WTC11 (cell line): ENCODE measurements at regions not wholly inside any gene's neighbourhood (a gene's known extent, or its start where the extent isn't known, plus 50 kb on each side); places are given as distances from the start of the nearest gene placed in this dataset.

Source experiments
- ATAC-seq: fragments of 200-7000 bp; cut with Tn5 transposase; 2 replicates; pipeline ENCODE4 v1.10.0; 2021; ENCODE audit warnings: mild to moderate bottlenecking, moderate library complexity
- CTCF ChIA-PET: fragments of 300-600 bp; sonication (Branson Sonifier 250); formaldehyde crosslinking; loops from one replicate; lab custom pipeline; 2021; ENCODE audit warnings: antibody characterized with exemption; lab: Charles Lee
- POLR2A ChIA-PET: fragments of 350-600 bp; sonication (Branson Sonifier 250); formaldehyde crosslinking; loops from one replicate; lab custom pipeline; 2021; ENCODE audit warnings: antibody characterized with exemption; lab: Charles Lee
- DNase-seq: peaks from one replicate; pipeline ENCODE4 v3.0.0; 2021; ENCODE audit warnings: low spot score
- H3K27ac Mint-ChIP-seq: 2 replicates; pipeline ENCODE4 v1.8.0; 2021; ENCODE audit warnings: mixed read lengths
- H3K27me3 Mint-ChIP-seq: 2 replicates; pipeline ENCODE4 v1.8.0; 2021; ENCODE audit warnings: low read depth, mild to moderate bottlenecking, moderate library complexity, mixed read lengths
- H3K36me3 Mint-ChIP-seq: 2 replicates; pipeline ENCODE4 v1.8.0; 2021; ENCODE audit warnings: mixed read lengths
- H3K4me1 Mint-ChIP-seq: 2 replicates; pipeline ENCODE4 v1.8.0; 2022; ENCODE audit warnings: mixed read lengths
- H3K4me3 Mint-ChIP-seq: 2 replicates; pipeline ENCODE4 v1.8.0; 2021; ENCODE audit warnings: mild to moderate bottlenecking, moderate library complexity, mixed read lengths
- H3K9me3 Mint-ChIP-seq: 2 replicates; pipeline ENCODE4 v1.8.0; 2021; ENCODE audit warnings: mixed read lengths
- ATF1 ChIP-seq: sonication (generic); formaldehyde crosslinking; IDR thresholded peaks from 2 replicates; pipeline ENCODE4 v1.8.1; 2023; ENCODE audit warnings: mild to moderate bottlenecking, moderate library complexity, missing genetic modification reagents
- FOXJ3 ChIP-seq: sonication (generic); formaldehyde crosslinking; IDR thresholded peaks from 2 replicates; pipeline ENCODE4 v1.9.0; 2021; ENCODE audit warnings: missing genetic modification reagents, mild to moderate bottlenecking, borderline replicate concordance
- JAZF1 ChIP-seq: fragments of 250-450 bp; sonication (Bioruptor Pico); IDR thresholded peaks from 2 replicates; pipeline ENCODE4 v1.9.0; 2021; ENCODE audit warnings: moderate library complexity, mild to moderate bottlenecking, inconsistent platforms
- MYBL2 ChIP-seq: sonication (generic); formaldehyde crosslinking; IDR thresholded peaks from 2 replicates; pipeline ENCODE4 v1.8.1; 2023; ENCODE audit warnings: mild to moderate bottlenecking, moderate library complexity, missing genetic modification reagents
- NR3C1 ChIP-seq: sonication (generic); formaldehyde crosslinking; conservative IDR thresholded peaks from 2 replicates; pipeline ENCODE4 v1.8.1; 2023; ENCODE audit warnings: low read depth, mild to moderate bottlenecking, missing genetic modification reagents
- SOX15 ChIP-seq: fragments of 250-450 bp; sonication (Bioruptor Pico); IDR thresholded peaks from 2 replicates; pipeline ENCODE4 v1.9.0; 2021; ENCODE audit warnings: mild to moderate bottlenecking
- TCF7 ChIP-seq: sonication (generic); formaldehyde crosslinking; IDR thresholded peaks from 2 replicates; pipeline ENCODE4 v1.8.0; 2022; ENCODE audit warnings: mild to moderate bottlenecking, low read depth, missing genetic modification reagents, moderate library complexity
- ZBTB21 ChIP-seq: sonication (generic); formaldehyde crosslinking; IDR thresholded peaks from 2 replicates; pipeline ENCODE4 v1.8.1; 2023; ENCODE audit warnings: mild to moderate bottlenecking, missing genetic modification reagents, borderline replicate concordance
- ZNF396 ChIP-seq: fragments of 250-450 bp; sonication (Bioruptor Pico); IDR thresholded peaks from 2 replicates; pipeline ENCODE4 v1.8.0; 2021; ENCODE audit warnings: mild to moderate bottlenecking, moderate library complexity, borderline replicate concordance
- TF ChIP-seq, protein P1 (sequence below): sonication (generic); formaldehyde crosslinking; IDR thresholded peaks from 2 replicates; pipeline ENCODE4 v1.8.0; 2023; ENCODE audit warnings: missing genetic modification reagents, mild to moderate bottlenecking, borderline replicate concordance
- TF ChIP-seq, protein P2 (sequence below): sonication (generic); formaldehyde crosslinking; IDR thresholded peaks from 2 replicates; pipeline ENCODE4 v1.8.1; 2023; ENCODE audit warnings: mild to moderate bottlenecking, missing genetic modification reagents, moderate library complexity
- TF ChIP-seq, protein P3 (sequence below): fragments of 250-450 bp; sonication (Bioruptor Pico); IDR thresholded peaks from 2 replicates; pipeline ENCODE4 v1.9.0; 2021; ENCODE audit warnings: moderate library complexity, mild to moderate bottlenecking, inconsistent platforms, borderline replicate concordance
- TF ChIP-seq, protein P4 (sequence below): fragments of 250-450 bp; sonication (Bioruptor Pico); IDR thresholded peaks from 2 replicates; pipeline ENCODE4 v1.9.0; 2021; ENCODE audit warnings: mild to moderate bottlenecking, borderline replicate concordance
- TF ChIP-seq, protein P5 (sequence below): fragments of 200-600 bp; IDR thresholded peaks from 2 replicates; pipeline ENCODE4 v1.8.0; 2022; ENCODE audit warnings: antibody characterized with exemption
- TF ChIP-seq, protein P6 (sequence below): fragments of 250-450 bp; sonication (Bioruptor Pico); IDR thresholded peaks from 2 replicates; pipeline ENCODE4 v2.1.2; 2022; ENCODE audit warnings: mild to moderate bottlenecking, moderate library complexity
- TF ChIP-seq, protein P7 (sequence below): fragments of 250-450 bp; sonication (Bioruptor Pico); IDR thresholded peaks from 2 replicates; pipeline ENCODE4 v1.9.0; 2021; ENCODE audit warnings: mild to moderate bottlenecking
- TF ChIP-seq, protein P8 (sequence below): sonication (generic); formaldehyde crosslinking; IDR thresholded peaks from 2 replicates; pipeline ENCODE4 v1.8.1; 2022; ENCODE audit warnings: mild to moderate bottlenecking, missing genetic modification reagents, moderate library complexity, borderline replicate concordance
- TF ChIP-seq, protein P9 (sequence below): sonication (generic); formaldehyde crosslinking; IDR thresholded peaks from 2 replicates; pipeline ENCODE4 v1.8.1; 2023; ENCODE audit warnings: mild to moderate bottlenecking, missing genetic modification reagents

DNA sequence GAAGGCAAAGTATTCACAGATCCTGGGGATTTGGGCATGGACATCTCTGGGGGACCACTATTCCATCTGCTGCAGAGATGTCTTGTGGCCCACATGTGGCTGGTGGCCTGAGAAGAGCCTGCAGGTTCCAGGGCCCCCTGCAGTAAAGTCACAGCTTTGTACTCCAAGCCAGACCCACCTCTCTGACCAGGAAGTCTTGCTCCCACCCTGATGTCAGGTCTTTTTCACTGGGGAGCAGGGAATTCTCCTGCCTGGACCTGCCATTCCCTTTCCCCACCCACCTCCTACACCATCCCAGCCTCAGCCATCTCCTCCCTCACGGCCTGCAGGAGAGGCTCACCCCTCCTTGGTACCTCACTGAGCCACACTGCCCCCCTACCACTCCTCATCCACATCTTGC, 211.8 kb downstream of the SMAD2 start:
- CTCF ChIA-PET: no interaction called here
- H3K36me3 Mint-ChIP-seq: no peaks in the 10 kb centered on the region
- DNase-seq: no peak
- H3K4me3 Mint-ChIP-seq: no peak overlapping the region
- no peaks in the 10 kb centered on the region for H3K4me1 Mint-ChIP-seq
- POLR2A ChIA-PET: no interaction called here
- no peak for ATAC-seq
- TF ChIP-seq, protein P1, sequence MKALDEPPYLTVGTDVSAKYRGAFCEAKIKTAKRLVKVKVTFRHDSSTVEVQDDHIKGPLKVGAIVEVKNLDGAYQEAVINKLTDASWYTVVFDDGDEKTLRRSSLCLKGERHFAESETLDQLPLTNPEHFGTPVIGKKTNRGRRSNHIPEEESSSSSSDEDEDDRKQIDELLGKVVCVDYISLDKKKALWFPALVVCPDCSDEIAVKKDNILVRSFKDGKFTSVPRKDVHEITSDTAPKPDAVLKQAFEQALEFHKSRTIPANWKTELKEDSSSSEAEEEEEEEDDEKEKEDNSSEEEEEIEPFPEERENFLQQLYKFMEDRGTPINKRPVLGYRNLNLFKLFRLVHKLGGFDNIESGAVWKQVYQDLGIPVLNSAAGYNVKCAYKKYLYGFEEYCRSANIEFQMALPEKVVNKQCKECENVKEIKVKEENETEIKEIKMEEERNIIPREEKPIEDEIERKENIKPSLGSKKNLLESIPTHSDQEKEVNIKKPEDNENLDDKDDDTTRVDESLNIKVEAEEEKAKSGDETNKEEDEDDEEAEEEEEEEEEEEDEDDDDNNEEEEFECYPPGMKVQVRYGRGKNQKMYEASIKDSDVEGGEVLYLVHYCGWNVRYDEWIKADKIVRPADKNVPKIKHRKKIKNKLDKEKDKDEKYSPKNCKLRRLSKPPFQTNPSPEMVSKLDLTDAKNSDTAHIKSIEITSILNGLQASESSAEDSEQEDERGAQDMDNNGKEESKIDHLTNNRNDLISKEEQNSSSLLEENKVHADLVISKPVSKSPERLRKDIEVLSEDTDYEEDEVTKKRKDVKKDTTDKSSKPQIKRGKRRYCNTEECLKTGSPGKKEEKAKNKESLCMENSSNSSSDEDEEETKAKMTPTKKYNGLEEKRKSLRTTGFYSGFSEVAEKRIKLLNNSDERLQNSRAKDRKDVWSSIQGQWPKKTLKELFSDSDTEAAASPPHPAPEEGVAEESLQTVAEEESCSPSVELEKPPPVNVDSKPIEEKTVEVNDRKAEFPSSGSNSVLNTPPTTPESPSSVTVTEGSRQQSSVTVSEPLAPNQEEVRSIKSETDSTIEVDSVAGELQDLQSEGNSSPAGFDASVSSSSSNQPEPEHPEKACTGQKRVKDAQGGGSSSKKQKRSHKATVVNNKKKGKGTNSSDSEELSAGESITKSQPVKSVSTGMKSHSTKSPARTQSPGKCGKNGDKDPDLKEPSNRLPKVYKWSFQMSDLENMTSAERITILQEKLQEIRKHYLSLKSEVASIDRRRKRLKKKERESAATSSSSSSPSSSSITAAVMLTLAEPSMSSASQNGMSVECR (CRISPR knock-in tag): no peak
- no peaks in the 10 kb centered on the region for H3K9me3 Mint-ChIP-seq
- H3K27me3 Mint-ChIP-seq: no peaks in the 10 kb centered on the region; the same call in 1 of the 2 replicates
- H3K27ac Mint-ChIP-seq: no peak overlapping the region

DNA sequence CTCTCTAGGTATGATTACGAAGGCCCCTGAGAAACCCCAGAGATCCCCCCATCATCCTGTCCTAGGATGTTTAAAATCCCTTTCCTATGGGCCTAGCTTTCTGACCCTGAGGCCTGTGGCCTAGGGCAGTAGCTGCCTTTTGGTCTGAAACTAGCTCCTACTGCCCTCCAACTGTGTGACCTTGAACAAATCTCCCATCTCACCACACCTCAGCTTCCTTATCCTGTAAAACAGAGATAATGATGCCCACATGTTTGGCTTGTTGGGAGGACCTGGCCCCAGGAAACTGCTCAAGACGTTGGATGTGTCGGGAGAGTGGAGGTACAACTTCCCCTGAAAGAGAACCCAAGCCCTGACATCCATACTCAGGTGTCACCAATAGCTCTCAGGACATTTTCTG, 213.2 kb downstream of the SMAD2 start:
- H3K27me3 Mint-ChIP-seq: no peaks in the 10 kb centered on the region; the same call in 1 of the 2 replicates
- POLR2A ChIA-PET: no interaction called here
- DNase-seq (no peak), ATAC-seq (no peak)
- no peaks in the 10 kb centered on the region for H3K36me3 Mint-ChIP-seq
- H3K9me3 Mint-ChIP-seq: no peaks in the 10 kb centered on the region
- H3K4me1 Mint-ChIP-seq: no peaks in the 10 kb centered on the region
- H3K4me3 Mint-ChIP-seq: no peak overlapping the region
- no peak overlapping the region for H3K27ac Mint-ChIP-seq
- CTCF ChIA-PET: no interaction called here
- TF ChIP-seq, protein P2, sequence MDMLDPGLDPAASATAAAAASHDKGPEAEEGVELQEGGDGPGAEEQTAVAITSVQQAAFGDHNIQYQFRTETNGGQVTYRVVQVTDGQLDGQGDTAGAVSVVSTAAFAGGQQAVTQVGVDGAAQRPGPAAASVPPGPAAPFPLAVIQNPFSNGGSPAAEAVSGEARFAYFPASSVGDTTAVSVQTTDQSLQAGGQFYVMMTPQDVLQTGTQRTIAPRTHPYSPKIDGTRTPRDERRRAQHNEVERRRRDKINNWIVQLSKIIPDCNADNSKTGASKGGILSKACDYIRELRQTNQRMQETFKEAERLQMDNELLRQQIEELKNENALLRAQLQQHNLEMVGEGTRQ (CRISPR knock-in tag): no peak
- TF ChIP-seq, protein P3, sequence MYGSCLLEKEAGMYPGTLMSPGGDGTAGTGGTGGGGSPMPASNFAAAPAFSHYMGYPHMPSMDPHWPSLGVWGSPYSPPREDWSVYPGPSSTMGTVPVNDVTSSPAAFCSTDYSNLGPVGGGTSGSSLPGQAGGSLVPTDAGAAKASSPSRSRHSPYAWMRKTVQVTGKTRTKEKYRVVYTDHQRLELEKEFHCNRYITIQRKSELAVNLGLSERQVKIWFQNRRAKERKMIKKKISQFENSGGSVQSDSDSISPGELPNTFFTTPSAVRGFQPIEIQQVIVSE (CRISPR knock-in tag): no peak
- TF ChIP-seq, protein P4, sequence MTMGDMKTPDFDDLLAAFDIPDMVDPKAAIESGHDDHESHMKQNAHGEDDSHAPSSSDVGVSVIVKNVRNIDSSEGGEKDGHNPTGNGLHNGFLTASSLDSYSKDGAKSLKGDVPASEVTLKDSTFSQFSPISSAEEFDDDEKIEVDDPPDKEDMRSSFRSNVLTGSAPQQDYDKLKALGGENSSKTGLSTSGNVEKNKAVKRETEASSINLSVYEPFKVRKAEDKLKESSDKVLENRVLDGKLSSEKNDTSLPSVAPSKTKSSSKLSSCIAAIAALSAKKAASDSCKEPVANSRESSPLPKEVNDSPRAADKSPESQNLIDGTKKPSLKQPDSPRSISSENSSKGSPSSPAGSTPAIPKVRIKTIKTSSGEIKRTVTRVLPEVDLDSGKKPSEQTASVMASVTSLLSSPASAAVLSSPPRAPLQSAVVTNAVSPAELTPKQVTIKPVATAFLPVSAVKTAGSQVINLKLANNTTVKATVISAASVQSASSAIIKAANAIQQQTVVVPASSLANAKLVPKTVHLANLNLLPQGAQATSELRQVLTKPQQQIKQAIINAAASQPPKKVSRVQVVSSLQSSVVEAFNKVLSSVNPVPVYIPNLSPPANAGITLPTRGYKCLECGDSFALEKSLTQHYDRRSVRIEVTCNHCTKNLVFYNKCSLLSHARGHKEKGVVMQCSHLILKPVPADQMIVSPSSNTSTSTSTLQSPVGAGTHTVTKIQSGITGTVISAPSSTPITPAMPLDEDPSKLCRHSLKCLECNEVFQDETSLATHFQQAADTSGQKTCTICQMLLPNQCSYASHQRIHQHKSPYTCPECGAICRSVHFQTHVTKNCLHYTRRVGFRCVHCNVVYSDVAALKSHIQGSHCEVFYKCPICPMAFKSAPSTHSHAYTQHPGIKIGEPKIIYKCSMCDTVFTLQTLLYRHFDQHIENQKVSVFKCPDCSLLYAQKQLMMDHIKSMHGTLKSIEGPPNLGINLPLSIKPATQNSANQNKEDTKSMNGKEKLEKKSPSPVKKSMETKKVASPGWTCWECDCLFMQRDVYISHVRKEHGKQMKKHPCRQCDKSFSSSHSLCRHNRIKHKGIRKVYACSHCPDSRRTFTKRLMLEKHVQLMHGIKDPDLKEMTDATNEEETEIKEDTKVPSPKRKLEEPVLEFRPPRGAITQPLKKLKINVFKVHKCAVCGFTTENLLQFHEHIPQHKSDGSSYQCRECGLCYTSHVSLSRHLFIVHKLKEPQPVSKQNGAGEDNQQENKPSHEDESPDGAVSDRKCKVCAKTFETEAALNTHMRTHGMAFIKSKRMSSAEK (CRISPR knock-in tag): no peak
- TF ChIP-seq, protein P5, sequence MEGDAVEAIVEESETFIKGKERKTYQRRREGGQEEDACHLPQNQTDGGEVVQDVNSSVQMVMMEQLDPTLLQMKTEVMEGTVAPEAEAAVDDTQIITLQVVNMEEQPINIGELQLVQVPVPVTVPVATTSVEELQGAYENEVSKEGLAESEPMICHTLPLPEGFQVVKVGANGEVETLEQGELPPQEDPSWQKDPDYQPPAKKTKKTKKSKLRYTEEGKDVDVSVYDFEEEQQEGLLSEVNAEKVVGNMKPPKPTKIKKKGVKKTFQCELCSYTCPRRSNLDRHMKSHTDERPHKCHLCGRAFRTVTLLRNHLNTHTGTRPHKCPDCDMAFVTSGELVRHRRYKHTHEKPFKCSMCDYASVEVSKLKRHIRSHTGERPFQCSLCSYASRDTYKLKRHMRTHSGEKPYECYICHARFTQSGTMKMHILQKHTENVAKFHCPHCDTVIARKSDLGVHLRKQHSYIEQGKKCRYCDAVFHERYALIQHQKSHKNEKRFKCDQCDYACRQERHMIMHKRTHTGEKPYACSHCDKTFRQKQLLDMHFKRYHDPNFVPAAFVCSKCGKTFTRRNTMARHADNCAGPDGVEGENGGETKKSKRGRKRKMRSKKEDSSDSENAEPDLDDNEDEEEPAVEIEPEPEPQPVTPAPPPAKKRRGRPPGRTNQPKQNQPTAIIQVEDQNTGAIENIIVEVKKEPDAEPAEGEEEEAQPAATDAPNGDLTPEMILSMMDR: no peak
- no peak for TF ChIP-seq SOX15 (CRISPR knock-in tag)
- no peak for TF ChIP-seq MYBL2 (CRISPR knock-in tag)
- no peak for TF ChIP-seq FOXJ3 (CRISPR knock-in tag)
- TF ChIP-seq ATF1 (CRISPR knock-in tag): no peak
- TF ChIP-seq ZBTB21: no peak
- no peak for TF ChIP-seq JAZF1 (CRISPR knock-in tag)
- no peak for TF ChIP-seq TCF7 (CRISPR knock-in tag)
- no peak for TF ChIP-seq ZNF396
- no peak for TF ChIP-seq NR3C1
- TF ChIP-seq, protein P6, sequence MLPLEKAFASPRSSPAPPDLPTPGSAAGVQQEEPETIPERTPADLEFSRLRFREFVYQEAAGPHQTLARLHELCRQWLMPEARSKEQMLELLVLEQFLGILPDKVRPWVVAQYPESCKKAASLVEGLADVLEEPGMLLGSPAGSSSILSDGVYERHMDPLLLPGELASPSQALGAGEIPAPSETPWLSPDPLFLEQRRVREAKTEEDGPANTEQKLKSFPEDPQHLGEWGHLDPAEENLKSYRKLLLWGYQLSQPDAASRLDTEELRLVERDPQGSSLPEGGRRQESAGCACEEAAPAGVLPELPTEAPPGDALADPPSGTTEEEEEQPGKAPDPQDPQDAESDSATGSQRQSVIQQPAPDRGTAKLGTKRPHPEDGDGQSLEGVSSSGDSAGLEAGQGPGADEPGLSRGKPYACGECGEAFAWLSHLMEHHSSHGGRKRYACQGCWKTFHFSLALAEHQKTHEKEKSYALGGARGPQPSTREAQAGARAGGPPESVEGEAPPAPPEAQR (CRISPR knock-in tag): no peak
- TF ChIP-seq, protein P7, sequence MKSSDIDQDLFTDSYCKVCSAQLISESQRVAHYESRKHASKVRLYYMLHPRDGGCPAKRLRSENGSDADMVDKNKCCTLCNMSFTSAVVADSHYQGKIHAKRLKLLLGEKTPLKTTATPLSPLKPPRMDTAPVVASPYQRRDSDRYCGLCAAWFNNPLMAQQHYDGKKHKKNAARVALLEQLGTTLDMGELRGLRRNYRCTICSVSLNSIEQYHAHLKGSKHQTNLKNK (CRISPR knock-in tag): no peak
- TF ChIP-seq, protein P8, sequence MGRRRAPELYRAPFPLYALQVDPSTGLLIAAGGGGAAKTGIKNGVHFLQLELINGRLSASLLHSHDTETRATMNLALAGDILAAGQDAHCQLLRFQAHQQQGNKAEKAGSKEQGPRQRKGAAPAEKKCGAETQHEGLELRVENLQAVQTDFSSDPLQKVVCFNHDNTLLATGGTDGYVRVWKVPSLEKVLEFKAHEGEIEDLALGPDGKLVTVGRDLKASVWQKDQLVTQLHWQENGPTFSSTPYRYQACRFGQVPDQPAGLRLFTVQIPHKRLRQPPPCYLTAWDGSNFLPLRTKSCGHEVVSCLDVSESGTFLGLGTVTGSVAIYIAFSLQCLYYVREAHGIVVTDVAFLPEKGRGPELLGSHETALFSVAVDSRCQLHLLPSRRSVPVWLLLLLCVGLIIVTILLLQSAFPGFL (CRISPR knock-in tag): no peak
- TF ChIP-seq, protein P9, sequence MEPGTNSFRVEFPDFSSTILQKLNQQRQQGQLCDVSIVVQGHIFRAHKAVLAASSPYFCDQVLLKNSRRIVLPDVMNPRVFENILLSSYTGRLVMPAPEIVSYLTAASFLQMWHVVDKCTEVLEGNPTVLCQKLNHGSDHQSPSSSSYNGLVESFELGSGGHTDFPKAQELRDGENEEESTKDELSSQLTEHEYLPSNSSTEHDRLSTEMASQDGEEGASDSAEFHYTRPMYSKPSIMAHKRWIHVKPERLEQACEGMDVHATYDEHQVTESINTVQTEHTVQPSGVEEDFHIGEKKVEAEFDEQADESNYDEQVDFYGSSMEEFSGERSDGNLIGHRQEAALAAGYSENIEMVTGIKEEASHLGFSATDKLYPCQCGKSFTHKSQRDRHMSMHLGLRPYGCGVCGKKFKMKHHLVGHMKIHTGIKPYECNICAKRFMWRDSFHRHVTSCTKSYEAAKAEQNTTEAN (CRISPR knock-in tag): no peak
